Neural progenitor cell (in vitro differentiated cells): ENCODE measurements at regions not wholly inside any gene's neighbourhood (a gene's known extent, or its start where the extent isn't known, plus 50 kb on each side); places are given as distances from the start of the nearest gene placed in this dataset.

Experiments used
- DNase-seq: peaks from one replicate; pipeline ENCODE4 v3.0.0-alpha.2; 2016; ENCODE audit warnings: low spot score
- H2AFZ ChIP-seq: fragments of 200-600 bp; sonication (generic); replicated peaks from 2 replicates; pipeline ENCODE4 v1.6.1; 2016; ENCODE audit warnings: antibody characterized with exemption
- H3F3A ChIP-seq: fragments of 200-600 bp; sonication (generic); 2 replicates; pipeline ENCODE4 v1.6.1; 2016; ENCODE audit warnings: antibody characterized with exemption, low read depth
- H3K27ac ChIP-seq: fragments of 200-600 bp; sonication (generic); 2 replicates; pipeline ENCODE4 v1.5.1; 2016; ENCODE audit warnings: mild to moderate bottlenecking
- H3K27me3 ChIP-seq: fragments of 200-600 bp; sonication (generic); 2 replicates; pipeline ENCODE4 v1.6.1; 2016; ENCODE audit warnings: mild to moderate bottlenecking, moderate library complexity
- H3K36me3 ChIP-seq: fragments of 200-600 bp; sonication (generic); 2 replicates; pipeline ENCODE4 v1.5.1; 2016
- H3K4me1 ChIP-seq: fragments of 200-600 bp; sonication (generic); 2 replicates; pipeline ENCODE4 v1.6.1; 2016; ENCODE audit warnings: mixed run types
- H3K4me2 ChIP-seq: fragments of 200-600 bp; sonication (generic); 2 replicates; pipeline ENCODE4 v1.6.1; 2016
- H3K4me3 ChIP-seq: fragments of 200-600 bp; sonication (generic); 2 replicates; pipeline ENCODE4 v1.5.1; 2016
- H3K79me2 ChIP-seq: fragments of 200-600 bp; sonication (generic); 2 replicates; pipeline ENCODE4 v1.6.1; 2016; ENCODE audit warnings: low read depth
- H3K9ac ChIP-seq: fragments of 200-600 bp; sonication (generic); 2 replicates; pipeline ENCODE4 v1.6.1; 2016
- H3K9me3 ChIP-seq: fragments of 200-600 bp; sonication (generic); 2 replicates; pipeline ENCODE4 v1.5.1; 2016; ENCODE audit warnings: low read depth
- H4K20me1 ChIP-seq: fragments of 200-600 bp; sonication (generic); 2 replicates; pipeline ENCODE4 v1.6.1; 2016; ENCODE audit warnings: low read depth
- H3K27ac Mint-ChIP-seq: 3 replicates; pipeline ENCODE4 v1.8.0; 2021; ENCODE audit warnings: mixed read lengths
- H3K27me3 Mint-ChIP-seq: 2 replicates; pipeline ENCODE4 v1.8.0; 2022; ENCODE audit warnings: low read depth, mild to moderate bottlenecking, inconsistent platforms, moderate library complexity, mixed read lengths; ENCODE audit not compliant: insufficient read depth
- H3K36me3 Mint-ChIP-seq: 3 replicates; pipeline ENCODE4 v1.8.0; 2021; ENCODE audit warnings: mixed read lengths
- H3K4me1 Mint-ChIP-seq: 3 replicates; pipeline ENCODE4 v1.8.0; 2021; ENCODE audit warnings: mixed read lengths
- H3K4me3 Mint-ChIP-seq: 3 replicates; pipeline ENCODE4 v1.8.0; 2021; ENCODE audit warnings: mild to moderate bottlenecking, moderate library complexity, mixed read lengths
- H3K9me3 Mint-ChIP-seq: 3 replicates; pipeline ENCODE4 v1.8.0; 2020; ENCODE audit warnings: mixed read lengths
- EZH2 ChIP-seq: fragments of 200-600 bp; sonication (generic); IDR thresholded peaks from 2 replicates; pipeline ENCODE4 v1.6.1; 2017; ENCODE audit warnings: antibody characterized with exemption, mild to moderate bottlenecking, moderate library complexity
- EZH2phosphoT487 ChIP-seq: fragments of 200-600 bp; sonication (generic); IDR thresholded peaks from 2 replicates; pipeline ENCODE4 v1.6.1; 2017; ENCODE audit warnings: antibody characterized with exemption
- TF ChIP-seq, protein P1 (sequence below): fragments of 200-600 bp; sonication (generic); IDR thresholded peaks from 2 replicates; pipeline ENCODE4 v1.5.1; 2017; ENCODE audit warnings: antibody characterized with exemption, mild to moderate bottlenecking

DNA sequence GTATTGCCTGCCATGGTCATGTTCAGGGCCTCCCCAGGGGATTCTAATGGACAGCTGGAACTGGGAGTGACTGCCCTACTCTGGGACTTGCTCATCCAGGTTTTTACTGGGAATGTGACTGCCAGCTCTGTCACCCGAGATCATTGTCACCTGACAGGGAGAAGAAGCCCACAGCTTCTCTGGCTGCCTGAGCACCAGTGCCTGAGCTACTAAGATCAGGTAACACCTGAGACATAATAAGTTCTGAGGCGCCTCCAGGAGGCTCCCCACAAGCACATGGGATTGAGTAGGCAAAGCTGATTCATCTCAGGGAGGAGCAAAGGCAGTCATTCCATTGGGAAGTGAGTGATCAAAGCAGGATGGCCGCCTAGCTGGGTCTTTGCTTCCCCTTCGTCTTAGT lies 84.2 kb upstream of the GALNT18 start:
- Histone ChIP-seq H4K20me1 (no peaks in the 10 kb centered on the region), H3K36me3 (no peaks in the 10 kb centered on the region), H3K4me3 (no peak overlapping the region), H3K4me1 (no peaks in the 10 kb centered on the region), H2AFZ (no peak overlapping the region), H3K79me2 (no peaks in the 10 kb centered on the region), H3K4me2 (no peak overlapping the region), H3K9me3 (no peaks in the 10 kb centered on the region), H3K27me3 (no peaks in the 10 kb centered on the region), H3K9ac (no peak overlapping the region), H3K27ac (no peak overlapping the region), H3F3A (no peaks in the 10 kb centered on the region)
- TF ChIP-seq, protein P1, sequence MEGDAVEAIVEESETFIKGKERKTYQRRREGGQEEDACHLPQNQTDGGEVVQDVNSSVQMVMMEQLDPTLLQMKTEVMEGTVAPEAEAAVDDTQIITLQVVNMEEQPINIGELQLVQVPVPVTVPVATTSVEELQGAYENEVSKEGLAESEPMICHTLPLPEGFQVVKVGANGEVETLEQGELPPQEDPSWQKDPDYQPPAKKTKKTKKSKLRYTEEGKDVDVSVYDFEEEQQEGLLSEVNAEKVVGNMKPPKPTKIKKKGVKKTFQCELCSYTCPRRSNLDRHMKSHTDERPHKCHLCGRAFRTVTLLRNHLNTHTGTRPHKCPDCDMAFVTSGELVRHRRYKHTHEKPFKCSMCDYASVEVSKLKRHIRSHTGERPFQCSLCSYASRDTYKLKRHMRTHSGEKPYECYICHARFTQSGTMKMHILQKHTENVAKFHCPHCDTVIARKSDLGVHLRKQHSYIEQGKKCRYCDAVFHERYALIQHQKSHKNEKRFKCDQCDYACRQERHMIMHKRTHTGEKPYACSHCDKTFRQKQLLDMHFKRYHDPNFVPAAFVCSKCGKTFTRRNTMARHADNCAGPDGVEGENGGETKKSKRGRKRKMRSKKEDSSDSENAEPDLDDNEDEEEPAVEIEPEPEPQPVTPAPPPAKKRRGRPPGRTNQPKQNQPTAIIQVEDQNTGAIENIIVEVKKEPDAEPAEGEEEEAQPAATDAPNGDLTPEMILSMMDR = no peak
- TF ChIP-seq EZH2phosphoT487 (no peak), EZH2 (no peak)
- DNase-seq = no peak
- H3K4me3 Mint-ChIP-seq = no peak overlapping the region
- H3K9me3 Mint-ChIP-seq = no peaks in the 10 kb centered on the region
- no peak overlapping the region for H3K27ac Mint-ChIP-seq
- H3K36me3 Mint-ChIP-seq = no peaks in the 10 kb centered on the region
- no peaks in the 10 kb centered on the region for H3K4me1 Mint-ChIP-seq
- peaks cover 8% of the 10 kb centered on the region for H3K27me3 Mint-ChIP-seq

DNA sequence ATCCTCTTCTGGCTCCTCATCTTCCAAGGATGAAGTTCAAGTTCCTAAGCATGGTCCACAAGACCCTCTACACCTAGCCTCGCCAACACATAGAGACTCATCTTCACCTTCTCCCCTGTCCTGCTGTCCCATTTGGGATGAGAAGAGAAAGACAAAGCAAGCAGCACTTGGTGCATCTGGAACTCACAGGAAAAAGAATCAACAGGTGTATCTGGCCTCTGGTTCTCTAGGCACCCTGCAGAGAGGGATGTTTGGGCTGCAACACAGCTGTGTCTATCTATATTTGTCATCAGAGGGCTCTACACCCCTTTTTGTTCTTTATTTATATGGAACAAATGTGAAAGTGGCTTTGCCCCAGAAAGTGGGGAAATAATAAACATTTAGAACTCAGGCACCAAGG lies 82.1 kb upstream of the GALNT18 start:
- Histone ChIP-seq H3K9me3 (no peaks in the 10 kb centered on the region), H3K4me3 (no peak overlapping the region), H2AFZ (no peak overlapping the region), H3K79me2 (no peaks in the 10 kb centered on the region), H3F3A (no peaks in the 10 kb centered on the region), H3K9ac (no peak overlapping the region), H4K20me1 (no peaks in the 10 kb centered on the region), H3K4me2 (no peak overlapping the region), H3K4me1 (no peaks in the 10 kb centered on the region), H3K27me3 (no peaks in the 10 kb centered on the region), H3K27ac (no peak overlapping the region), H3K36me3 (no peaks in the 10 kb centered on the region)
- no peak for DNase-seq
- Mint-ChIP-seq H3K4me3 (no peak overlapping the region), H3K27ac (no peak overlapping the region), H3K9me3 (no peaks in the 10 kb centered on the region), H3K27me3 (peaks cover 10% of the 10 kb centered on the region), H3K36me3 (no peaks in the 10 kb centered on the region), H3K4me1 (no peaks in the 10 kb centered on the region)
- TF ChIP-seq EZH2phosphoT487 (no peak), EZH2 (no peak)
- TF ChIP-seq, protein P1 = no peak

DNA sequence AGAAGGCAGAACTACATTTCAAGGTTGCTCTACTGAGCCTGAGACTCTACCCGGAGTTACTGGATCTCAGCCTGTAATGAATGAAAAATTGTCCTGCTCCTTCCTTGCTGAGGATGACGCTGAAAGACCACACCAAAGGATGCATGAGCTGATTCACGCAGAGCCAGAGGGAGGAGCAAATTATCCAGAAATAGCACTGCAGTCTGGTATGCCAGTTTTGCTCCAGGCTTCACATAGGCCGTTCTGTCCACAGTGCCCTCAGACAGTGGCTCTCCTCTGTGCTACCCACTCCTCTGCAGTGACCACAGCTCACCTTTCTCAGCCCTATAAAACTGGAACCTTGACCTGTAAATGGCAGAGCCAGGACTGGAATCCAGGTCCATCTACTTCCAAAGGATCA lies 79.3 kb upstream of the GALNT18 start:
- H3K27me3 ChIP-seq = no peaks in the 10 kb centered on the region
- H3K4me3 ChIP-seq = no peak overlapping the region
- DNase-seq = no peak
- peaks cover 6% of the 10 kb centered on the region for H3K27me3 Mint-ChIP-seq
- no peak overlapping the region for H3K4me2 ChIP-seq
- H3K36me3 Mint-ChIP-seq = no peaks in the 10 kb centered on the region
- H3K79me2 ChIP-seq = no peaks in the 10 kb centered on the region
- no peaks in the 10 kb centered on the region for H4K20me1 ChIP-seq
- no peak overlapping the region for H3K27ac ChIP-seq
- H3F3A ChIP-seq = no peaks in the 10 kb centered on the region
- H3K27ac Mint-ChIP-seq = no peak overlapping the region
- no peaks in the 10 kb centered on the region for H3K36me3 ChIP-seq
- H3K9ac ChIP-seq = no peak overlapping the region
- TF ChIP-seq EZH2 (no peak), EZH2phosphoT487 (no peak)
- TF ChIP-seq, protein P1 = no peak
- no peak overlapping the region for H2AFZ ChIP-seq
- H3K4me1 Mint-ChIP-seq = no peaks in the 10 kb centered on the region
- no peaks in the 10 kb centered on the region for H3K9me3 Mint-ChIP-seq
- H3K4me3 Mint-ChIP-seq = no peak overlapping the region
- H3K9me3 ChIP-seq = no peaks in the 10 kb centered on the region
- H3K4me1 ChIP-seq = no peaks in the 10 kb centered on the region

DNA sequence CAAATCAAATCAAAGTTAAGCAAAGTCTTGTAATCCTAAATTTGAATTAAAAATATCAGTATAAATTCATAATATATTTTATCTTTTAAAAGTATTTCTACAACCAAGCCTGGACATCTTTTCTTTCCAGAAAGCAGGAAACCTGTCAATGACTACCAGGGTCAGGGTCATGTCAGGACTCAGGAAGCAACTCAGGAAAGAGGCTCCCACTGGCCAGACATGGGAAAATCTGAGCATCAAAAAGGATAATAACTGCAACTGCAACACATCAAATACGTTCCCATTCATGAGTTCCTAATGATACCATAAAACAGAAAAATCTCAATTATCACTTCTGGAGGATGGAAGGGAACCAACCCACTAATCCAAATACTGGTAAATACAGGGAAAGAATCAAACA lies 76.0 kb upstream of the GALNT18 start:
- Histone ChIP-seq H3K27ac (no peak overlapping the region), H3K9ac (no peak overlapping the region), H3K4me3 (no peak overlapping the region), H3K36me3 (no peaks in the 10 kb centered on the region), H3K9me3 (no peaks in the 10 kb centered on the region), H2AFZ (no peak overlapping the region), H3K4me1 (peaks cover under 1% of the 10 kb centered on the region), H3K4me2 (no peak overlapping the region), H3K27me3 (no peaks in the 10 kb centered on the region), H4K20me1 (no peaks in the 10 kb centered on the region), H3K79me2 (no peaks in the 10 kb centered on the region), H3F3A (no peaks in the 10 kb centered on the region)
- Mint-ChIP-seq H3K27me3 (peaks cover 10% of the 10 kb centered on the region), H3K36me3 (peaks cover 5% of the 10 kb centered on the region), H3K4me3 (no peak overlapping the region), H3K4me1 (peaks cover 3% of the 10 kb centered on the region), H3K27ac (no peak overlapping the region), H3K9me3 (peaks cover 8% of the 10 kb centered on the region)
- no peak for DNase-seq
- TF ChIP-seq EZH2 = no peak
- no peak for TF ChIP-seq EZH2phosphoT487
- TF ChIP-seq, protein P1 = no peak
